GM12878 (cell line): ENCODE measurements at regions not wholly inside any gene's neighbourhood (a gene's known extent, or its start where the extent isn't known, plus 50 kb on each side); places are given as distances from the start of the nearest gene placed in this dataset.

Experiments
- MEF2A ChIP-seq: IDR thresholded peaks from 2 replicates; pipeline ENCODE4 v1.6.1; 2011; ENCODE audit warnings: low read depth, mild to moderate bottlenecking, low read length, moderate library complexity; ENCODE audit not compliant: insufficient read depth
- SREBF1 ChIP-seq: IDR thresholded peaks from 2 replicates; pipeline ENCODE4 v1.6.1; 2012; ENCODE audit warnings: mild to moderate bottlenecking, low read length

DNA sequence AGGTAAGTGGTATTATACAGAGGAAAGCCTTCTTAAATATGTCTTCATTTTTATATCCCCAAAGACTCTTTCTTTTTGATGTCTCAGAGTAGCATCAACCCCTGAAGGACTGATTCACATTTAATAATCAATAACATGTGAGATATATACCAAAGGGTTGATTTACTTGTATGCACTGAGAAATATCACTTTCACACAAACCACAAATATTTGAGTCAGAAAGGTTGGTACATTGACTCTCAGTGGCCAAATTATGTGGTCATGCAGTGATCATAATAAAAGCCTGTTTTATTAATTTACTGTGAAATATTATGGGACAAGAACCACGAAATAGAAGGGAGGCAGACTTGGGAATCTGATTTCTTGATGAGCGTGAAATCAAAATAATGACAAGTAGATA, 329.0 kb downstream of the GBE1 start:
- no peak for TF ChIP-seq MEF2A
- TF ChIP-seq SREBF1, result no peak
